H1 (cell line): ENCODE measurements at regions not wholly inside any gene's neighbourhood (a gene's known extent, or its start where the extent isn't known, plus 50 kb on each side); places are given as distances from the start of the nearest gene placed in this dataset.

ENCODE experiments used
- CTCF ChIA-PET: fragments of 300-600 bp; sonication (Branson Sonifier 250); formaldehyde crosslinking; loops from one replicate; lab custom pipeline; 2021; ENCODE audit not compliant: partially characterized antibody; lab: Charles Lee
- POLR2A ChIA-PET: fragments of 300-600 bp; sonication (Branson Sonifier 250); formaldehyde crosslinking; loops from one replicate; lab custom pipeline; 2021; ENCODE audit warnings: inconsistent platforms; ENCODE audit not compliant: partially characterized antibody; lab: Charles Lee
- DNase-seq, 2 experiments: peaks; one replicate each; pipeline versions ENCODE4 v3.0.0 to v3.0.0-alpha.2; 2010 to 2022; ENCODE audit warnings: low spot score in 2 of 2, low read depth in 1 of 2, mixed read lengths in 1 of 2
- FAIRE-seq: peaks from 2 replicates; lab custom pipeline; 2011; peaks lifted over from hg19 to GRCh38; lab: Jason Lieb, UNC
- H2AFZ ChIP-seq: 2 replicates; pipeline ENCODE4 v1.8.1; 2012; ENCODE audit warnings: low read length, inconsistent platforms
- H2AK5ac ChIP-seq: 2 replicates; pipeline ENCODE4 v1.6.1; 2013; ENCODE audit warnings: low read depth, low read length
- H2BK120ac ChIP-seq: replicated peaks from 2 replicates; pipeline ENCODE3; 2013; ENCODE audit warnings: low read depth, low read length, inconsistent platforms
- H2BK12ac ChIP-seq: 2 replicates; pipeline ENCODE4 v1.6.1; 2013; ENCODE audit warnings: low read depth, low read length
- H2BK15ac ChIP-seq: 2 replicates; pipeline ENCODE4 v1.6.1; 2013; ENCODE audit warnings: low read length
- H2BK20ac ChIP-seq: 2 replicates; pipeline ENCODE4 v1.6.1; 2013; ENCODE audit warnings: low read length
- H2BK5ac ChIP-seq: 2 replicates; pipeline ENCODE4 v1.6.1; 2013; ENCODE audit warnings: low read depth, low read length
- H3K14ac ChIP-seq: 2 replicates; pipeline ENCODE4 v1.6.1; 2013; ENCODE audit warnings: inconsistent platforms; ENCODE audit not compliant: insufficient read length
- H3K18ac ChIP-seq: 2 replicates; pipeline ENCODE4 v1.6.1; 2013; ENCODE audit warnings: low read length; ENCODE audit errors: extremely low read depth
- H3K23ac ChIP-seq: 2 replicates; pipeline ENCODE4 v1.6.1; 2013; ENCODE audit warnings: inconsistent platforms; ENCODE audit not compliant: insufficient read length
- H3K23me2 ChIP-seq: 2 replicates; pipeline ENCODE4 v1.6.1; 2013; ENCODE audit warnings: low read depth, low read length
- H3K27ac ChIP-seq: 2 replicates; pipeline ENCODE4 v1.6.1; 2011; ENCODE audit warnings: low read depth, low read length, inconsistent platforms
- H3K27me3 ChIP-seq, 4 experiments: replicated peaks in 1 of 4; 1 replicate in 1 of 4; 2 replicates in 3 of 4; pipeline versions ENCODE4 v1.6.1 to v1.8.1; 2011 to 2013; ENCODE audit warnings: low read length in 3 of 4, mild to moderate bottlenecking in 3 of 4, inconsistent platforms in 2 of 4, mixed read lengths in 2 of 4, moderate library complexity in 1 of 4; ENCODE audit not compliant: control insufficient read depth in 3 of 4, insufficient read depth in 3 of 4; ENCODE audit errors: extremely low read depth in 1 of 4
- H3K36me3 ChIP-seq, 4 experiments: 2 replicates each; pipeline versions ENCODE4 v1.6.1 to v1.8.1; 2011 to 2013; ENCODE audit warnings: mild to moderate bottlenecking in 4 of 4, low read length in 3 of 4, moderate library complexity in 2 of 4, control low read depth in 1 of 4, inconsistent platforms in 1 of 4; ENCODE audit not compliant: insufficient read depth in 4 of 4, control insufficient read depth in 2 of 4
- H3K4ac ChIP-seq: replicated peaks from 2 replicates; pipeline ENCODE3; 2013; ENCODE audit warnings: low read length, low read depth, mixed read lengths, inconsistent platforms; ENCODE audit not compliant: insufficient read length
- H3K4me1 ChIP-seq, 4 experiments: replicated peaks in 1 of 4; 1 replicate in 1 of 4; 2 replicates in 3 of 4; pipeline versions ENCODE4 v1.6.1 to v1.8.1; 2011 to 2013; ENCODE audit warnings: low read length in 3 of 4, inconsistent platforms in 2 of 4, mixed read lengths in 1 of 4; ENCODE audit not compliant: insufficient read depth in 4 of 4, control insufficient read depth in 3 of 4
- H3K4me2 ChIP-seq, 2 experiments: 2 replicates each; pipeline versions ENCODE4 v1.6.1 to v1.8.1; 2011 to 2013; ENCODE audit warnings: low read depth in 2 of 2, low read length in 2 of 2, control low read depth in 1 of 2, inconsistent platforms in 1 of 2, mild to moderate bottlenecking in 1 of 2; ENCODE audit not compliant: insufficient read depth in 1 of 2
- H3K4me3 ChIP-seq, 4 experiments: fragments of 200-600, 300-600 bp in 1 of 4; sonication (generic), shearing (Covaris generic), sonication (Bioruptor Twin) in 1 of 4; 2 replicates each; pipeline versions ENCODE4 v1.5.1 to v1.8.1; 2011 to 2016; ENCODE audit warnings: low read length in 4 of 4, low read depth in 3 of 4, control low read depth in 2 of 4, inconsistent platforms in 2 of 4, mild to moderate bottlenecking in 2 of 4, mixed read lengths in 1 of 4, moderate library complexity in 1 of 4; ENCODE audit not compliant: insufficient read depth in 2 of 4; ENCODE audit errors: extremely low read depth in 1 of 4
- H3K56ac ChIP-seq: replicated peaks from 2 replicates; pipeline ENCODE3; 2013; ENCODE audit warnings: low read depth, mild to moderate bottlenecking, mixed read lengths, low read length, inconsistent platforms; ENCODE audit not compliant: insufficient read length
- H3K79me1 ChIP-seq: 2 replicates; pipeline ENCODE4 v1.6.1; 2013; ENCODE audit warnings: low read depth, low read length, control low read depth
- H3K79me2 ChIP-seq, 2 experiments: 2 replicates each; pipeline versions ENCODE4 v1.6.1 to v1.8.1; 2012 to 2013; ENCODE audit warnings: low read length in 2 of 2, mild to moderate bottlenecking in 2 of 2, inconsistent platforms in 1 of 2; ENCODE audit not compliant: insufficient read depth in 2 of 2, control insufficient read depth in 1 of 2
- H3K9ac ChIP-seq, 4 experiments: replicated peaks in 1 of 4; 1 replicate in 1 of 4; 2 replicates in 3 of 4; pipeline versions ENCODE4 v1.6.1 to v1.8.1; 2011 to 2013; ENCODE audit warnings: low read depth in 3 of 4, low read length in 3 of 4, control low read depth in 2 of 4, mild to moderate bottlenecking in 2 of 4, moderate library complexity in 2 of 4, inconsistent platforms in 1 of 4; ENCODE audit errors: extremely low read depth in 1 of 4
- H3K9me3 ChIP-seq, 2 experiments: 2 replicates each; pipeline versions ENCODE4 v1.6.1 to v1.8.1; 2012 to 2013; ENCODE audit warnings: mild to moderate bottlenecking in 2 of 2, moderate library complexity in 2 of 2, control low read depth in 1 of 2, inconsistent platforms in 1 of 2, low read depth in 1 of 2, low read length in 1 of 2, mixed read lengths in 1 of 2; ENCODE audit not compliant: insufficient read depth in 2 of 2
- H4K20me1 ChIP-seq, 2 experiments: replicated peaks in 1 of 2; 2 replicates each; pipeline versions ENCODE3 to v1.8.1; 2011 to 2013; ENCODE audit warnings: inconsistent platforms in 2 of 2, low read length in 2 of 2, mild to moderate bottlenecking in 1 of 2; ENCODE audit not compliant: insufficient read depth in 2 of 2, control insufficient read depth in 1 of 2
- H4K5ac ChIP-seq: 2 replicates; pipeline ENCODE4 v1.6.1; 2013; ENCODE audit warnings: low read length, low read depth, mixed read lengths, inconsistent platforms; ENCODE audit not compliant: insufficient read length
- H4K8ac ChIP-seq: 2 replicates; pipeline ENCODE4 v1.8.0; 2013; ENCODE audit warnings: mild to moderate bottlenecking, moderate library complexity, low read length, inconsistent platforms; ENCODE audit not compliant: insufficient read depth; ENCODE audit errors: extremely low read depth
- H4K91ac ChIP-seq: replicated peaks from 2 replicates; pipeline ENCODE3; 2013; ENCODE audit warnings: low read length, mixed read lengths, inconsistent platforms; ENCODE audit not compliant: insufficient read length
- BRCA1 ChIP-seq: IDR thresholded peaks from 2 replicates; pipeline ENCODE4 v1.6.1; 2012; ENCODE audit warnings: low read depth, low read length, improper control_type of control experiment
- CEBPB ChIP-seq: IDR thresholded peaks from 2 replicates; pipeline ENCODE4 v1.6.1; 2012; ENCODE audit warnings: low read depth, low read length
- JUND ChIP-seq: IDR thresholded peaks from 2 replicates; pipeline ENCODE4 v1.6.1; 2011; ENCODE audit warnings: mild to moderate bottlenecking, improper control_type of control experiment, low read length
- RAD21 ChIP-seq, 2 experiments: IDR thresholded peaks in 1 of 2; conservative IDR thresholded peaks in 1 of 2; 2 replicates each; pipeline ENCODE4 v1.6.1; 2011; ENCODE audit warnings: low read depth in 2 of 2, low read length in 2 of 2, improper control_type of control experiment in 1 of 2, inconsistent platforms in 1 of 2, mild to moderate bottlenecking in 1 of 2, moderate library complexity in 1 of 2
- SIRT6 ChIP-seq: IDR thresholded peaks from one replicate; pipeline ENCODE4 v1.7.1; 2012; ENCODE audit warnings: low read length, inconsistent platforms
- SP4 ChIP-seq: IDR thresholded peaks from 2 replicates; pipeline ENCODE4 v1.6.1; 2012; ENCODE audit warnings: low read length, inconsistent platforms
- SRF ChIP-seq: IDR thresholded peaks from 2 replicates; pipeline ENCODE4 v1.6.1; 2011; ENCODE audit warnings: mild to moderate bottlenecking, low read depth, low read length, moderate library complexity
- YY1 ChIP-seq: IDR thresholded peaks from 2 replicates; pipeline ENCODE4 v1.6.1; 2011; ENCODE audit warnings: low read depth, mild to moderate bottlenecking, low read length
- ZNF274 ChIP-seq: IDR thresholded peaks from 2 replicates; pipeline ENCODE4 v1.7.0; 2012; ENCODE audit warnings: low read length, borderline replicate concordance; ENCODE audit errors: extremely low read depth
- WGBS, 2 experiments: shearing (Covaris generic) in 1 of 2; methylation state at CpG; one replicate each; pipeline versions ENCODE4 v1.1.6 to v1.1.7; 2013 to 2015; ENCODE audit warnings: low lambda C conversion rate in 2 of 2, mixed read lengths in 2 of 2, inconsistent platforms in 1 of 2, low coverage in 1 of 2, missing lambda C conversion rate in 1 of 2; ENCODE audit not compliant: insufficient replicate concordance in 2 of 2, insufficient coverage in 1 of 2, insufficient read length in 1 of 2; ENCODE audit errors: extremely low coverage in 1 of 2, missing lambda C conversion rate in 1 of 2; 5-methylcytosine and 5-hydroxymethylcytosine counted together

DNA sequence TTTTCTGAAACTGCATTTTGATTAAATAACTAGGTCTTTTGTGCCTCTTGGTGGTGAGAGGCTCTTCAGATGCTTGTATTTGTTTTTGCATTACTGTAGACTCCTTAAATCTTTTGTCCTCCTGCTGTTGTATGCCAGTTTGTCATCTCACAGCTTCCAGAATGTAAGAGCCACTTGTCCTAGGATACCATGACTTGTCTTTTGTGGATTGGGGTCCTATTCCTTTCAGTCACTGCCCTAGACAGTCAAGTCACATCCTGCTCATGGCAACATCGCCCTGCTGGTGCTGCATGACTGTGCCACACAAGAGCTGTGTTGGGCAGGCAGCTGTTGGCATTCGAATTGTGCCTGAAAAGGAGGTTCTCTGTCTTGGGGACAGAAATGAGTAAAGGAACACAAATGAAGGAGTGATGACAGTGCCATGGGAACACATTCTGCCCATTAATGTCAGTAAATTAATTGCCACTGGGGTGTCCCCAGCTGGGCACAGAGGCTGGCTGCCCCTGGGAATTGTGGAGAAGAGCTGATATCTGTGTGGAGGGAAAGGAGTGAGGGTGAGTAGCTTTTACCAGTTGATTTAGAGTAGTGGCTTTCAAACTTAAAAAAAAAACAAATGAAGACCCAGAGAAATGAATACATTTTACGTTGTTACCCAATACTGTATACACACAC lies 140.3 kb downstream of the ARL6IP6 start:
- ChIA-PET POLR2A (no interaction called here), CTCF (interaction anchor here (1.0 to 4.4 kb wide), 4 partner anchors 9 to 611 kb away, joined by 3 to 41 read pairs (median 4); no protein-coding TSS in a partner anchor)
- Histone ChIP-seq H3K9ac (no peak overlapping the region), H2AK5ac (no peak overlapping the region), H2AFZ (no peak overlapping the region), H4K8ac (no peak overlapping the region), H3K4me2 (no peak overlapping the region), H3K9me3 (peaks cover 20 to 25% of the 10 kb centered on the region in 2 experiments), H3K18ac (no peak overlapping the region; the same call in 1 of the 2 replicates), H3K4ac (no peak overlapping the region), H3K23ac (no peak overlapping the region), H3K4me1 (peaks cover 0 to 3% (median 0%) of the 10 kb centered on the region in 4 experiments; a peak in 1 of 7 replicates), H3K79me2 (no peaks in the 10 kb centered on the region), H3K36me3 (no peaks in the 10 kb centered on the region; a peak in 1 of 8 replicates), H3K14ac (no peak overlapping the region), H4K5ac (no peak overlapping the region), H3K27ac (no peak overlapping the region), H2BK15ac (no peak overlapping the region), H3K56ac (no peak overlapping the region), H4K20me1 (no peaks in the 10 kb centered on the region), H2BK12ac (no peak overlapping the region), H2BK20ac (no peak overlapping the region), H3K23me2 (no peaks in the 10 kb centered on the region; the same call in 1 of the 2 replicates), H3K79me1 (no peaks in the 10 kb centered on the region), H3K27me3 (no peaks in the 10 kb centered on the region), H4K91ac (no peak overlapping the region), H2BK5ac (no peak overlapping the region), H2BK120ac (no peak overlapping the region), H3K4me3 (no peak overlapping the region)
- 92% methylated on average over 3 of the region's 3 CpGs; no CpG with 5 or more reads in 1 of the 2 experiments for WGBS, 2 experiments
- TF ChIP-seq BRCA1 (no peak), SP4 (no peak), YY1 (no peak), ZNF274 (no peak), JUND (no peak), SRF (no peak), RAD21 (IDR thresholded peaks at IDR 0.05 in 1 of 2, conservative IDR thresholded peaks at IDR 0.05 in 1 of 2; ENCODE audit: low read depth in 2 of 2, low read length in 2 of 2) (no peak), SIRT6 (no peak), CEBPB (no peak)
- no peak for FAIRE-seq
- DNase-seq, result no peak
